ENCODE measurements at regions not wholly inside any gene's neighbourhood (a gene's known extent, or its start where the extent isn't known, plus 50 kb on each side); places are given as distances from the start of the nearest gene placed in this dataset.

- no TSS peak for BruUV-seq (replicated peaks)
- Histone ChIP-seq H3K36me3 (ENCODE audit: control insufficient read depth in 2 of 2, insufficient read depth in 2 of 2, low read length in 1 of 2) (no peaks in the 10 kb centered on the region), H3K9me3 (replicated peaks; ENCODE audit: control insufficient read depth, insufficient read depth, low read length) (no peaks in the 10 kb centered on the region), H4K20me1 (ENCODE audit: control insufficient read depth, insufficient read depth) (no peaks in the 10 kb centered on the region), H3K27ac (ENCODE audit: control insufficient read depth, insufficient read depth) (no peak overlapping the region), H3K4me1 (ENCODE audit: control insufficient read depth, insufficient read depth, low read length) (no peaks in the 10 kb centered on the region), H3K27me3 (replicated peaks in 1 of 2; ENCODE audit: control insufficient read depth in 2 of 2, insufficient read depth in 2 of 2, low read length in 1 of 2) (no peaks in the 10 kb centered on the region; a peak in 1 of 4 replicates), H3K9ac (ENCODE audit: control insufficient read depth, insufficient read depth, low read length) (no peak overlapping the region), H3K4me3 (no peak overlapping the region), H3K79me2 (ENCODE audit: control insufficient read depth, insufficient read depth, low read length) (no peaks in the 10 kb centered on the region), H3K4me2 (ENCODE audit: control insufficient read depth, insufficient read depth) (no peak overlapping the region), H2AFZ (ENCODE audit: control insufficient read depth, low read depth, low read length) (no peak overlapping the region)
- DNase-seq (ENCODE audit: low read depth, low spot score) (no peak), ATAC-seq (no peak), FAIRE-seq (no peak)
- WGBS (ENCODE audit: insufficient coverage, insufficient replicate concordance, low lambda C conversion rate, missing lambda C conversion rate): 54% methylated on average over 7 of the region's 7 CpGs
- ChIA-PET POLR2A (no interaction called here), SMC1A (ENCODE audit: uncharacterized antibody, unreplicated experiment) (no interaction called here), RAD21 (ENCODE audit: unreplicated experiment) (no interaction called here), CTCF (no interaction called here)
- TF ChIP-seq REST (IDR thresholded peaks at IDR 0.05; ENCODE audit: low read depth, low read length) (no peak), RUNX3 (IDR thresholded peaks at IDR 0.05; ENCODE audit: low read length) (no peak), BCLAF1 (IDR thresholded peaks at IDR 0.05) (no peak), NBN (IDR thresholded peaks at IDR 0.05) (no peak), USF1 (IDR thresholded peaks at IDR 0.05; ENCODE audit: borderline replicate concordance, extremely low read length, insufficient read depth, low read depth, low read length) (no peak), KDM1A (IDR thresholded peaks at IDR 0.05; ENCODE audit: borderline replicate concordance) (no peak), POLR2AphosphoS5 (IDR thresholded peaks at IDR 0.05; ENCODE audit: low read length) (no peak), BRCA1 (IDR thresholded peaks at IDR 0.05; ENCODE audit: low read depth, low read length) (no peak)
- in situ Hi-C loops (cut with MboI): no loop called here
- intact Hi-C loops (cut with micrococcal nuclease; ENCODE audit: unreplicated experiment): no loop called here
Measured at GRCh38 chr18:22088029-22088428, 81.4 kb upstream of the GATA6 start.
